OCI-LY3 (cell line): ENCODE measurements at regions not wholly inside any gene's neighbourhood (a gene's known extent, or its start where the extent isn't known, plus 50 kb on each side); places are given as distances from the start of the nearest gene placed in this dataset.
"Not testable (repeated sequence)": the region's sequence is repeated elsewhere in the genome, so short reads cannot be mapped to it uniquely, and the experiment has no call there.

ENCODE experiments used
- H2AFZ ChIP-seq: fragments of 200-600, 300-600 bp; shearing (Covaris generic); 2 replicates; pipeline ENCODE4 v1.6.0; 2014; ENCODE audit warnings: antibody characterized with exemption, low read depth, low read length
- H3K27ac ChIP-seq: fragments of 200-600, 300-600 bp; sonication (generic); 2 replicates; pipeline ENCODE4 v1.5.1; 2014; ENCODE audit warnings: mild to moderate bottlenecking, low read length, moderate library complexity, mixed read lengths
- H3K27me3 ChIP-seq: fragments of 200-600, 300-600 bp; sonication (generic); 2 replicates; pipeline ENCODE4 v1.6.1; 2014; ENCODE audit warnings: low read depth, low read length, mixed read lengths
- H3K36me3 ChIP-seq: fragments of 200-600, 300-600 bp; sonication (generic); replicated peaks from 2 replicates; pipeline ENCODE3; 2014; ENCODE audit warnings: low read depth, low read length, mixed read lengths
- H3K4me1 ChIP-seq: fragments of 300-600, 200-600 bp; sonication (generic); 2 replicates; pipeline ENCODE4 v1.6.1; 2014; ENCODE audit warnings: low read length, mixed read lengths
- H3K4me2 ChIP-seq: fragments of 200-600, 300-600 bp; sonication (generic); 2 replicates; pipeline ENCODE4 v1.6.1; 2014; ENCODE audit warnings: low read length, mixed read lengths
- H3K4me3 ChIP-seq: fragments of 300-600, 200-600 bp; sonication (generic); 2 replicates; pipeline ENCODE4 v1.5.1; 2014; ENCODE audit warnings: antibody characterized with exemption, mild to moderate bottlenecking, low read length, moderate library complexity
- H3K79me2 ChIP-seq: fragments of 300-600, 200-600 bp; shearing (Covaris generic); 2 replicates; pipeline ENCODE4 v1.6.1; 2014; ENCODE audit warnings: mild to moderate bottlenecking, low read length, mixed read lengths
- H3K9ac ChIP-seq: fragments of 300-600, 200-600 bp; shearing (Covaris generic); 2 replicates; pipeline ENCODE4 v1.6.0; 2014; ENCODE audit warnings: mild to moderate bottlenecking, low read length, moderate library complexity
- H3K9me3 ChIP-seq: fragments of 200-600, 300-600 bp; shearing (Covaris generic); 2 replicates; pipeline ENCODE4 v1.6.1; 2014; ENCODE audit warnings: low read length, mixed read lengths; ENCODE audit not compliant: insufficient read depth
- H4K20me1 ChIP-seq: fragments of 200-600, 300-600 bp; sonication (generic); 2 replicates; pipeline ENCODE4 v1.6.1; 2016; ENCODE audit warnings: low read length, mixed read lengths; ENCODE audit not compliant: insufficient read depth
- CTCF ChIP-seq: fragments of 200-600, 300-600 bp; sonication (generic); IDR thresholded peaks from 2 replicates; pipeline ENCODE4 v1.5.1; 2014; ENCODE audit warnings: antibody characterized with exemption, low read length, low read depth
- EZH2phosphoT487 ChIP-seq: fragments of 200-600 bp; shearing (Covaris generic); IDR thresholded peaks from 2 replicates; pipeline ENCODE4 v1.6.1; 2018; ENCODE audit warnings: antibody characterized with exemption, mixed run types, low read depth

GRCh38 chr6:121697921-121698320 lies 262.5 kb downstream of the GJA1 start:
- H3K36me3 ChIP-seq = no peaks in the 10 kb centered on the region
- no peak overlapping the region for H3K9ac ChIP-seq
- no peaks in the 10 kb centered on the region for H3K9me3 ChIP-seq
- no peak overlapping the region for H2AFZ ChIP-seq
- TF ChIP-seq EZH2phosphoT487 = no peak
- TF ChIP-seq CTCF = no peak
- H3K79me2 ChIP-seq = no peaks in the 10 kb centered on the region
- no peak overlapping the region for H3K4me2 ChIP-seq
- no peak overlapping the region for H3K27ac ChIP-seq
- H4K20me1 ChIP-seq = no peaks in the 10 kb centered on the region
- H3K27me3 ChIP-seq = no peaks in the 10 kb centered on the region
- no peak overlapping the region for H3K4me3 ChIP-seq
- no peaks in the 10 kb centered on the region for H3K4me1 ChIP-seq

- H3K9me3 ChIP-seq = no peaks in the 10 kb centered on the region
- H3K4me2 ChIP-seq = no peak overlapping the region
- no peak overlapping the region for H3K9ac ChIP-seq
- H4K20me1 ChIP-seq = no peaks in the 10 kb centered on the region
- no peaks in the 10 kb centered on the region for H3K79me2 ChIP-seq
- H3K36me3 ChIP-seq = no peaks in the 10 kb centered on the region
- TF ChIP-seq CTCF (no peak), EZH2phosphoT487 (no peak)
- no peaks in the 10 kb centered on the region for H3K27me3 ChIP-seq
- H3K27ac ChIP-seq = no peak overlapping the region
- no peaks in the 10 kb centered on the region for H3K4me1 ChIP-seq
- H2AFZ ChIP-seq = no peak overlapping the region
- no peak overlapping the region for H3K4me3 ChIP-seq
Measured at GRCh38 chr6:121698617-121699016, 263.2 kb downstream of the GJA1 start.

- not testable (repeated sequence) for H3K79me2 ChIP-seq, H3K9ac ChIP-seq, H3K4me3 ChIP-seq, H2AFZ ChIP-seq, H3K9me3 ChIP-seq, H3K27ac ChIP-seq, H3K27me3 ChIP-seq, H4K20me1 ChIP-seq, H3K4me2 ChIP-seq, H3K36me3 ChIP-seq, H3K4me1 ChIP-seq
Measured at GRCh38 chr6:121703129-121703528, 267.7 kb downstream of the GJA1 start.

DNA sequence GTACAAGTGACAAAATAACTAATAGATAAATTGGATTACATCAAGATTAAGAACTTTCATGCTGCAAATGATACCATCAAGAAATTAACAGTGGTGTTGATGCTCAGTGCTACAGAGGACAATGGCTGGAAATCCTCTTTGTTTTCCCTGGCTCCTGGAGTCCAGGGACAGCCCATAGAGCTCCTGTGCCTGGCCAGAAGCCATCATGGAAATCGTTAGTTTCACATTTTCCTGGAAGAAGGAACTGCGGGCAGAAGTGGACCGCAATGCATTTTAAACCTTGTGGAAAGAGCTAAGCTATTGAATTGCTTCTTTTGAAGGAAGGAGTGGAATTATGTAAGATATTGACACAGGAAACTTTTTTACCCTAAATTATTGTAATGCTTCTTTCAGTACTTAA lies 276.0 kb downstream of the GJA1 start:
- no peaks in the 10 kb centered on the region for H4K20me1 ChIP-seq
- H3K4me2 ChIP-seq = no peak overlapping the region
- H3K9me3 ChIP-seq = no peaks in the 10 kb centered on the region
- no peak overlapping the region for H3K4me3 ChIP-seq
- H3K27me3 ChIP-seq = no peaks in the 10 kb centered on the region
- H3K9ac ChIP-seq = no peak overlapping the region
- H3K36me3 ChIP-seq = no peaks in the 10 kb centered on the region
- TF ChIP-seq CTCF = no peak
- TF ChIP-seq EZH2phosphoT487 = no peak
- H3K4me1 ChIP-seq = no peaks in the 10 kb centered on the region
- no peaks in the 10 kb centered on the region for H3K79me2 ChIP-seq
- no peak overlapping the region for H2AFZ ChIP-seq
- H3K27ac ChIP-seq = no peak overlapping the region

DNA sequence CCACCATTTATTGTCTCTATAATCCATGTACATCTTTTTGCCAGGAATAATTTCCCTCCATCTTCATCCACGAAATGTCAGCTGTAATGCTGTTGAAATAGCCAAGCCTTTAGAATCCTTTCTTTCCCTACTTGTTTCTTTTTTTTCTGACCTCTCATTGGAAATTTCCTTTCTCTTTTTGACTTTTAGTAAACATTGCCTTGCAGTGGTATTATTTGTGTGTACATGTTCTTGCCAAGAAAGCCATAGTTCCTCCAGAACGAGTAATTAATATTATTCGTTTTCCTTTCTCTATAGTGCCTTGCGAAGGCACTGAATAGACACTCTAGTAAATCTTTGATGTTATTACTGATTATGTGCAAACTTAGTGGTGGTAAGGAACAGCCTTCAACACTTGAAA lies 282.2 kb downstream of the GJA1 start:
- Histone ChIP-seq H3K27me3 (no peaks in the 10 kb centered on the region), H3K4me3 (no peak overlapping the region), H2AFZ (no peak overlapping the region), H4K20me1 (no peaks in the 10 kb centered on the region), H3K36me3 (no peaks in the 10 kb centered on the region), H3K4me1 (no peaks in the 10 kb centered on the region), H3K9ac (no peak overlapping the region), H3K27ac (no peak overlapping the region), H3K9me3 (no peaks in the 10 kb centered on the region), H3K79me2 (no peaks in the 10 kb centered on the region), H3K4me2 (no peak overlapping the region)
- TF ChIP-seq CTCF (no peak), EZH2phosphoT487 (no peak)

- not testable (repeated sequence) for H3K27me3 ChIP-seq, H3K9ac ChIP-seq, H3K36me3 ChIP-seq, H3K27ac ChIP-seq, H3K4me3 ChIP-seq, H3K9me3 ChIP-seq, H2AFZ ChIP-seq, H3K4me2 ChIP-seq, H3K79me2 ChIP-seq, H4K20me1 ChIP-seq, H3K4me1 ChIP-seq
Measured at GRCh38 chr6:121720867-121721266, 285.4 kb downstream of the GJA1 start.
